Activated naive CD8-positive, alpha-beta T cell (primary cell): ENCODE measurements at regions not wholly inside any gene's neighbourhood (a gene's known extent, or its start where the extent isn't known, plus 50 kb on each side); places are given as distances from the start of the nearest gene placed in this dataset.

ENCODE experiments used
- H3K27ac Mint-ChIP-seq: one replicate; pipeline ENCODE4 v1.8.0; 2021; ENCODE audit warnings: mixed read lengths
- H3K27me3 Mint-ChIP-seq: one replicate; pipeline ENCODE4 v1.8.0; 2021; ENCODE audit warnings: mixed read lengths
- H3K36me3 Mint-ChIP-seq: one replicate; pipeline ENCODE4 v1.8.0; 2021; ENCODE audit warnings: mixed read lengths
- H3K4me1 Mint-ChIP-seq: one replicate; pipeline ENCODE4 v1.8.0; 2021; ENCODE audit warnings: low read depth, mixed read lengths
- H3K4me3 Mint-ChIP-seq: one replicate; pipeline ENCODE4 v1.8.0; 2021; ENCODE audit warnings: mild to moderate bottlenecking, mixed read lengths
- H3K9me3 Mint-ChIP-seq: one replicate; pipeline ENCODE4 v1.8.0; 2021; ENCODE audit warnings: low read depth, mixed read lengths

DNA sequence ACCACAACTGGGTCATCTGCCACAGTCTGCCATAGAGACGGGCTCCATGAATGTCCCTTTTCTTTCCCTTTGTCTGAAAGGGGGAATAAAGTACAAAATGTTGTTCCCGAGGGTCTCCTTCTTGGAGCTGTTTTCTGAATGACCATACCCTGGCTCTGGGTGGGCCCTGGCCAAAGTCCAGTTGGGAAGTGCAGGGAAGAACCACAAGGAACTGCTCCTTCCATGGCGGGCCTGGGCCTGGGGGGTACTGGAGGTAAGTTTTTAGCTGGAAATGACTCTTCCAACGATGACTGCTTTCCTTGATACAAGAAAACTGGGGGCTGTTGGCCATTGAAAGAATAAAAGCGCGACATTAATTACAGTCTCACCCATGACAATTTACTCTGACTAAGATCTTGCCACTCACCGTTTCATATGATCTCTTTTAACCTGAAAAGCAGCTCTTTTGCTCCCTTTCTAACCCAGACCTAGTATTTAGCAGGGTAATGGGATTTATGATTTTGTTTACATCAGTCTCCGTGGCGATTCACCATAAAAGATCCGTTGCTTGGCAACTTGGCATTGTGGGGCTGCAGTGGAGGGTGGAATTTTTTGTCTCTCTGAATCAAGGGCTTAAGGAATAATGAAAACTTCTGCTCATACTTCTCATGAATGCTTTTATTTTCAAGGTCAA is 89.2 kb upstream of the PTCH1 start:
- Mint-ChIP-seq H3K27me3 (no peaks in the 10 kb centered on the region), H3K27ac (no peak overlapping the region), H3K9me3 (no peaks in the 10 kb centered on the region)

DNA sequence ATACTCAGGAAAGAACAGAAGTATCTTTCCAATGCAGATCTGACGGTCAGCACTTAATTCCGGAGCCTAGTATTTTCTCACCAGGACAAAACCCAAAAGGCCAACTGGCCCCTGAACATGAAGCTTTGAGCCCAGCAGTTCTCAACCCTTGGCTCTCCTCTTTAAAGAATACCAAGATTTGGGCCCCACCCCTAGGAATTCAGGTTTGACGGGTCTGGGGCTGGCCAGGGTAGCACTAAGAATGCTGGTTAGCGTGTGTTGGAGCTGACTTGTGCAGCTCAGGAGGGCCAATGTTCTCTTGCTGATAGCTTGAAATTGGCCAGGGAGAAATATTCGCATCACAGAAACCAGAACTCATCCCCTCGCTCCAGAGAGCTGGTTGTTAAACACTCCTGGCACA is 88.3 kb upstream of the PTCH1 start:
- Mint-ChIP-seq H3K4me3 (no peak overlapping the region), H3K27me3 (no peaks in the 10 kb centered on the region), H3K27ac (no peak overlapping the region), H3K4me1 (no peaks in the 10 kb centered on the region), H3K9me3 (no peaks in the 10 kb centered on the region), H3K36me3 (no peaks in the 10 kb centered on the region)

More for the DNA sequence above, 89.2 kb upstream of the PTCH1 start:
- Mint-ChIP-seq H3K4me1 (no peaks in the 10 kb centered on the region), H3K4me3 (no peak overlapping the region), H3K36me3 (no peaks in the 10 kb centered on the region)

DNA sequence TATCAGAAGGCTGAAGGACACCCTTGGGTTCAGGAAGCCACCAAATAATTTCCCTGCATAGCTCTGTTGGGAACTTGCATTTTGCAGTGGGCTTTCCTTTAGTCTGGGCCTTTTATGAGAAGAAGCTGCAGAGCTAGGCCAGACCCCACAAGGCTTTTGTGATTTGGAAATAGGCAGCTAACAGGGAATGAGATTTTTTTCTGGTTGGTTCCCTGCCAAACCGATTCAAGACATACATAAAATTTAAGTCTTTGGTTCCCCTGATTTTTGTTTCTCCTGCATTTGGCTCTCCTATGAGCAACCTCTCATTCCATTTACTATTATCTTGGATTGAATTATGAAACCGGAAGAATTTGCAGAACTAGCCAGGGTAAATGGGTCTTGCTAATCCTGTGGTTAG is 81.5 kb upstream of the PTCH1 start:
- H3K27me3 Mint-ChIP-seq, result no peaks in the 10 kb centered on the region
- no peaks in the 10 kb centered on the region for H3K9me3 Mint-ChIP-seq
- no peaks in the 10 kb centered on the region for H3K36me3 Mint-ChIP-seq
- H3K4me3 Mint-ChIP-seq, result no peak overlapping the region
- no peak overlapping the region for H3K27ac Mint-ChIP-seq
- no peaks in the 10 kb centered on the region for H3K4me1 Mint-ChIP-seq

DNA sequence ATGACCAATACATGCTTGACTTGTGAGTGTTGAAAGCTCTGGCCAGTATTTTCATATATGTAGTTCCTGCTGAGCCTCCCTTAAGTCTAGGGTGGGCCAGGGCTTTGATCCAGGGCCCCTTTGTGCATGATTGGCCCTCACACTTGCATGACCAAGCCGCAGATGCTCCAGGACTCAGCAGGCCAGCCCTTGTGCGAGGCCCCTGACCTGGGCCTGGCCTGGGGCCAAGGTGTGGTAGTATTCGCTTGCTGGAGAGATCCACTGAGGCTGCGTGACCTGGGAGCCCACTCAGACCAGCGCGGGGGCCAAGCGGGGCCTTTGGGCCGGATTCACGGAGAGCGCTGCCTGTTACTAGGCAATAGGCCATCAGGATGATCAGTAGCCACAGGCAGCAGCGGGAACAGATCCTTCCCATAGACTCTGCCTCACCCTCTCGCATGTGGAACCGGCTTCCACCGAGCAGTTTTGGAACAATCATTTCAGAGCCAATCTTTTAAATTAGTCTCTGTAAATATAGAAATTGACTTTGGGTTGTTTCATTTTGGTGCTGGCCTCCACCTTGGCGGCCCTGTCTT is 79.0 kb upstream of the PTCH1 start:
- Mint-ChIP-seq H3K27ac (no peak overlapping the region), H3K4me3 (no peak overlapping the region), H3K9me3 (no peaks in the 10 kb centered on the region), H3K4me1 (no peaks in the 10 kb centered on the region), H3K27me3 (no peaks in the 10 kb centered on the region), H3K36me3 (no peaks in the 10 kb centered on the region)

DNA sequence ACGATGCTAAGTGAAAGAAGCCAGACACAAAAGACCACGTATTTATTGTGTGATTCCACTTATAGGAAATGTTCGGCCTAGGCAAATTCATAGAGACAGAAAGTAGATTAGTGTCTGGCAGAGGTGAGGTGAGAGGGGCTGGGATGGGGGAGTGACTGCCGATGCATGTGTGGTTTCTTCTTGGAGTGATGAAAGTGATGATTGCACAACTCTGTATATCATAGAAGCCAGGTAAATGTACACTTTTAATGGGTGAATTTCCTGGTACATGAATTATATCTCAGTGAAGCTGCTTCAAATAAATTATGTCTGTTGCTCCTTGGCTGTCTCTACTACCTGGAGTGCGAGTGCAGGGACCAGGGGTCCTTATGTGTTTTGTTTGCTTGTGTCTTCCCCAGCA is 76.2 kb upstream of the PTCH1 start:
- Mint-ChIP-seq H3K9me3 (no peaks in the 10 kb centered on the region), H3K36me3 (no peaks in the 10 kb centered on the region), H3K4me1 (no peaks in the 10 kb centered on the region), H3K27me3 (no peaks in the 10 kb centered on the region), H3K4me3 (no peak overlapping the region), H3K27ac (no peak overlapping the region)

DNA sequence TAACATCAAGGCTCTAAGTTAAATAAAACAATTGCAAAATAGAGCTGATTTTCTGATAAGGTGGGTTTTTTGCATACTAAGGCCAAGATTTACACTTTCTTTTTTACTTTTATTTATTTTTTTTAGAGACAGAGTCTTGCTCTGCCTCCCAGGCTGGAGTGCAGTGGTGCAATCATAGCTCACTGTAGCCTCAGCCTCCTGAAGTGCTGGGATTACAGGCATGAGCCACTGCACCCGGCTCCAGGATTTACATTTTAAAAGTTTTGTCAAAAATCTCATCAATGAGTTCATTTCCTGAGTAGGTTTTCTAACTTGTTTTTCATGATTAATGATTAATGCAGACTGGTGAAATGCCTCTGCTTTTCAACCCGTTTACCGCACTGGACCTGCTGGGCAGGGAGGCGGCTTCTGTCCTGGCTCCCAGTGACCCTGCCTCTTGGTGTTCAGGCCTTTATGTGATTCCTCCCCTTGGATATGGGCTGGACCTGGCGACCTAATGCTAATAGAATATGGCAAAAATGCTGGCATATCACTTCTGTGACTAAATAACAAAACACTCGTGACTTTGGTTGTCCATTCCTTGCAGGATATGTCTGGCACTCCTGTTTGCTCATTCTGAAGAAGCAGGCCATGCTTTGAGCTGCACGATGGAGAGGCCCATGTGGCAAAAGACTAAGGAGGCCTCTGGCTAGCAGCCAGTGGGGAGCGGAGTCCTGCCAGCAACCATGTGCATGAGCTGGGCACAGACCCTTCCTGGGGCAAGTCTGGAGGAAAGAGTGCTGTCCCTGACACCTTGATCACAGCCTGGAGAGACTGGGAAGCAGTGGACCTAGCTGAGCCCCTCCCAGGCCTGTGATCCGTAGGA is 72.2 kb upstream of the PTCH1 start:
- no peaks in the 10 kb centered on the region for H3K4me1 Mint-ChIP-seq
- no peak overlapping the region for H3K27ac Mint-ChIP-seq
- no peaks in the 10 kb centered on the region for H3K9me3 Mint-ChIP-seq
- H3K27me3 Mint-ChIP-seq, result no peaks in the 10 kb centered on the region
- H3K36me3 Mint-ChIP-seq, result no peaks in the 10 kb centered on the region
- H3K4me3 Mint-ChIP-seq, result no peak overlapping the region

DNA sequence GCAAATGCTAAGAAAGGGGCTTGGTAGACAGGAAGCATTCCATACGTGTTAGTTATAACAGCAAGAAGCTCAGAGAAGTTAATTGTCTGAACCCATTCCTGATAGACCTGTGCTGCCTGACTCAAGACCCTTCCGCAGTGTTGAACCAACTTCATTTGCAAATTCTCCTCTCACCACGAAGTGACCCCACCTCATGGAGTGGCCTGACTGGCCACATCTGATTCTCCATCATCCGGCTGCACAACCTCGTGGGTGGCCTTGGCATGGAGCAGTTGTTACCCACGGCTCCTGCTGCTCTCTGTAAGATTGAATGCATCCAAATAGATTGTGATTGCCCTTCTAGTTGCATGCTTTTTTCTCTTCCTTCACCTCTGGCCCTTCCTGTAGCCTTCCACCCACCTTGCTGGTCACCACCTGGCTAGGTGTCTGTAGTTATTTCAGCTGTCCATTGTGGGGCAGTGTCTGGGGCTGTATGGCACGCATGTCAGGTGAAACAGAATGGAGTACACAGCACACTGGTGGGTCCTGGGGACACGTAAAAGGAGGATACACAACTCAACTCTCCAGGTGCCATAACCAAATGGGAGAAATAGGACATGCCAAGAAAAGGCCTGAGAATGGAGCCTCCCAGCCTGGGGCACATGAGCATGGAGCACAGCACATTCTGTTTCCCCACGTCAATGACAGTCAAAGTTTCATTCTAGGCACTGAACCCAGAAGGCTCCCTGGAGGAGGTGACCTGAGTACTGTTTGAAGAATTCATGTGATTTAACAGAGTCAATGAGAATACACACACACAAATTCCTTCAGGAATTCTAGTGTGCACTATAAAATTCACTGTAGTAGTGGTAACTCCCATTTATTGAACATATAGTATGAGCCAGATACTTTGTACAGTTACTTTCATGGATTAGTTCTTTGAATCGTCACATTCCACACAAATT is 70.5 kb upstream of the PTCH1 start:
- Mint-ChIP-seq H3K27me3 (no peaks in the 10 kb centered on the region), H3K27ac (no peak overlapping the region), H3K4me3 (no peak overlapping the region), H3K4me1 (no peaks in the 10 kb centered on the region), H3K36me3 (no peaks in the 10 kb centered on the region), H3K9me3 (no peaks in the 10 kb centered on the region)

DNA sequence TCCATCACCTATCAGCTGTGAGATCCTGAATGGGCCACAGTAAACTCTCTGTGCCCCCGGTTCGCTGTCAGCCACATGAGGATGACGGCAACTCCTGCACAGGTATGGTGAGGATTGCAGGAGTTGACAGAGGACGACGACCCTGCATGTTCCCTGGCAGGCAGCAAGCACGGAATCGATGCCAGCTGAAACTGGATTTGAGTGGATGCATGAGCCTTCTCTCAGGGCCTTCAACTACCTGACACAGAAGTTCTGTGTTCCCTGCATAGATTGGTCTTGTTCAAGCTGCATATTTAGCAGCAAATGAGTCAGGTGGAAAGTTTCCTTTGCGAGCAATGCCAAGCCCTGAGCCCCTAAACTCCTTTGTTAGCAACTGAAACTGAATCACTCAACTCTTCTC is 69.6 kb upstream of the PTCH1 start:
- no peaks in the 10 kb centered on the region for H3K4me1 Mint-ChIP-seq
- H3K4me3 Mint-ChIP-seq, result no peak overlapping the region
- no peaks in the 10 kb centered on the region for H3K9me3 Mint-ChIP-seq
- H3K36me3 Mint-ChIP-seq, result no peaks in the 10 kb centered on the region
- H3K27me3 Mint-ChIP-seq, result no peaks in the 10 kb centered on the region
- H3K27ac Mint-ChIP-seq, result no peak overlapping the region

DNA sequence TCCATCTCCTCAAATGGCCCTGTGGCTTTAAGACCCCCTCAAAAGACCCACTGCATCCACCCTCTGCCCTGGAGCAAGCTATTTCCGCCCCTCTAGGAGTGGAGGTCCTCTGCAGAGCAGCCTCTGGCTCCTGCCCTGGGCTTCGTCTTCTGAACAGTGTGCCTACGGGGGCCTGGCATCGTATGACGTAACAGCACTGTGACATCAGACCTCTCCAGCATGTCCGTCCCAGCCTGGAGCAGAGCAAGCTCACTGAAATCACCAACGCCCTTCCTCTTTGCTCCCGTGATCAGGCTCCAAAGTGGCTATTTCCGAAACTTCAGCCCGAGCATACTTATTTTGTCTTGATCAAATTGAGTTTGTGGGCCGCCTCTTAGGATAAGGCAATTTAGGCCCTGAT is 69.1 kb upstream of the PTCH1 start:
- Mint-ChIP-seq H3K36me3 (no peaks in the 10 kb centered on the region), H3K9me3 (no peaks in the 10 kb centered on the region), H3K27me3 (no peaks in the 10 kb centered on the region), H3K4me3 (no peak overlapping the region), H3K27ac (no peak overlapping the region), H3K4me1 (no peaks in the 10 kb centered on the region)

DNA sequence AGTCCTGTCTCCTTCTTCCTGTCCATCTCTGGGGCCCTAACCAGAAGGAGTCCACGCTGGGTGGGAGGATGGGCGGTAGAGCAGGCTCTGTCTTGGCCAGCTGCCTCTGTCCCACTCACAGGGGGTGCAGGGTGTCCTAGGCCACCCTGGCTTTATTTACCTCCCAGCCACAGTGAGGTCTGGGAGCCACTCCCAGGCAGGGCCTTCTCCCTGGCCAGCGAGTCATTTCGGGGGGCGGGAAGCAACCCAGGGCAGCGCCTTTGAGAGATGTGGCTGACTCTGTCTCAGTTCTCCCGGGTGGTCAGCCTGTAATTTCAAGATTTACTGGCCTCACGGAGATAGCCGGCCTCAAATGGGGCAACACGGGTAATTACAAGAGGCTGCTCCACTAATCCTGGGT is 67.4 kb upstream of the PTCH1 start:
- H3K4me3 Mint-ChIP-seq, result no peak overlapping the region
- H3K27me3 Mint-ChIP-seq, result no peaks in the 10 kb centered on the region
- H3K36me3 Mint-ChIP-seq, result peaks cover 2% of the 10 kb centered on the region
- no peaks in the 10 kb centered on the region for H3K4me1 Mint-ChIP-seq
- no peak overlapping the region for H3K27ac Mint-ChIP-seq
- no peaks in the 10 kb centered on the region for H3K9me3 Mint-ChIP-seq

DNA sequence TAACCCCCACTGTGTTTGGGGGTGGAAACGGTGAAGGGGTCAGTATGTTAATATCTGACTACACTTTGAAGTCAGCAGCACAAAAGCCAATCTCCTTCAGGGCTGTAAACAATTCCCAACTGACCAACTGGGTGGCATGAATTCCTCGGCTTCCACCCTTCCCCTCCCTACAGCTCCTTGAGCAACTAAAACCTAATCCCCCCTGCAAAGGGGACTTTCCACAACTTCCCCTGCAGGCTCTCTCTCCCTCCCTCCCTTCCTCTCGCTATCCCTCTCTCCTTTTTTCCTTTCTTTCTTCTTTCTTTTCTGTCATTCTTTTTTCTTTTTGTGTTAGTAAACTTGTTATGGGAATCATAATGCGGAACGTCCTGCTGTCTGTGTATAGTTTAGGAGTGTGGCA is 65.1 kb upstream of the PTCH1 start:
- Mint-ChIP-seq H3K27ac (no peak overlapping the region), H3K4me1 (no peaks in the 10 kb centered on the region), H3K36me3 (peaks cover 2% of the 10 kb centered on the region), H3K9me3 (no peaks in the 10 kb centered on the region), H3K27me3 (no peaks in the 10 kb centered on the region), H3K4me3 (no peak overlapping the region)

DNA sequence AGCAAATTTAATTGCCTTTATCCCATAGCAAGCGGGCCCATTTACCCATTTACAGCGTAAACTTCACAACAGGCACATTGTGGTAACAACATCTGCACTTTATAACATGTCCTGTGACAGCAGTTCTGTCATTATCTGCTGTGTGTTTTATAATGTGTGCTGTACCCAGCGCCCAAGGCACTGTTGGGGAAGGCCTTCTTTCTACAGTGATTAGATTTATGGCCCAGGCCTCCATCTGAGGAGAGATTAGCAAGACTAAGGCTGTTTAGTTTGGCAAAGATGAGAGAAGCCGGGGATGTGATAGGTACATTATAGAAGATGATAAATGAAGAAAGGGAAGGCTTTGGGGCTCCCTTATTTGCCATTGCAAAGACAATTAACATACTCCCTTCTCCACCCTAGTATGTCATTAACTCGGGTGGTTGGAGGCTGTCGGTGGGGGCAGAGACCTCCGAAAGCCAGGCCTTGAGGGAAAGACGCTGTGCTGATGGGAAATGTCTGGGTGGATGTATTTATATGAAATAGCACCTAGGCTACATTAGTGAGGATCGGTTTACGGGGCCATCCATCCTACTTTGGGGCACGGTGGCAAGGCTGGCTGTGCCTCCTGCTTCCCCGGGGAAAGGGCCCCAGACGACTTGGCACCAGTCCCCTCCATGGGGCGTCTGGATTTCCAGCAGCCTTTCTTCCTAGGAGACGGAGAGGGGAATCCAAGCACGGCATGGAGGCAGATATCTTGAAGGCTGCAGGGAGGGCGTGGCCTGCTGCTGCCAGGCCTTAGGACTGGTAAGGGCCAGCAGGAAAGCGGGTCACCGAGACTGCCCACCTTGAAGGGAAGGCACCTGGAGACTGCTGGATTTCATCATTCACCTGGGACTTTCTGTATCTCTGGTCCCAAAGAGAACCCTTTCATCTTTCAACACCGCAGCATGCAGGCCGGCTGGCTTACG is 64.3 kb upstream of the PTCH1 start:
- no peaks in the 10 kb centered on the region for H3K27me3 Mint-ChIP-seq
- no peak overlapping the region for H3K4me3 Mint-ChIP-seq
- H3K4me1 Mint-ChIP-seq, result no peaks in the 10 kb centered on the region
- H3K27ac Mint-ChIP-seq, result no peak overlapping the region
- no peaks in the 10 kb centered on the region for H3K9me3 Mint-ChIP-seq
- H3K36me3 Mint-ChIP-seq, result peaks cover 2% of the 10 kb centered on the region

DNA sequence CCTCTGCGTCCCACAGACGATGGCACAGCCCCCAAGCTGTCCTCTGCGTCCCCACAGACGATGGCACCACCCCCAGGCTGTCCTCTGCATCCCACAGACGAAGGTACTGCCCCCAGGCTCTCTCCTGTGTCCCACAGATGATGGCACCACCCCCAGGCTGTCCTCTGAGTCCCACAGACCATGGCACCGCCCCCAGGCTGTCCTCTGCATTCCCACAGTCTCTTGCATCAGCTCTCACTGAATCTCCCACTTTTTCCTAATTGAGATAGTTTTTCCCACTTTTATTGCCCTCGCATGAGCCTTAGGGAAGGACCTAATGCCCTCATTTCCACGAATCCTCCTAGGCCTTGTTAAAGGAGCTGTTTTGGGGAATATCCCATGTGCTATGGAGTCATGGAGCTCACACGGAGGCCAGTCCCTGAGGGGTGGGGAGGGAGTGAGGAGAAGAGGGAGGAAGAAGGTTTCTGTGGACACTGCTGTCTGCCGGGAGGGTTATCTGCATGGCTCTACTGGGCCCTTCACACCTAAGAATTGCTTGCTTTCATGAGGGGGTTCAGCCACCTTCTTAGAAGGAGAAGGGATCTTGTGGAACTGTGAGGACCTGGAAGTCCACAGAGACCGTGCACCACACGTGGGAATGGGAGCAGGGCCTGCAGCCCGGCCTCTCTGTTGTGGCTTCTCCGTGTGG is 58.2 kb upstream of the PTCH1 start:
- no peak overlapping the region for H3K27ac Mint-ChIP-seq
- peaks cover 13% of the 10 kb centered on the region for H3K4me1 Mint-ChIP-seq
- peaks cover 2% of the 10 kb centered on the region for H3K36me3 Mint-ChIP-seq
- no peak overlapping the region for H3K4me3 Mint-ChIP-seq
- H3K27me3 Mint-ChIP-seq, result peaks cover 11% of the 10 kb centered on the region
- H3K9me3 Mint-ChIP-seq, result no peaks in the 10 kb centered on the region
